ENCODE measurements at regions not wholly inside any gene's neighbourhood (a gene's known extent, or its start where the extent isn't known, plus 50 kb on each side); places are given as distances from the start of the nearest gene placed in this dataset.

- intact Hi-C loops (cut with micrococcal nuclease), result loop anchor here (1.0 to 5.0 kb wide), 2 partner anchors 1355 to 1773 kb away; partner anchors contain the start of gene SOX9
- FAIRE-seq (peak; percentile 15), DNase-seq (ENCODE audit: low read depth, low spot score) (no peak)
- H3K36me3 ChIP-seq (ENCODE audit: control insufficient read depth in 2 of 2, extremely low read depth in 1 of 2, insufficient read depth in 2 of 2, low read length in 2 of 2), result no peaks in the 10 kb centered on the region
- H2AFZ ChIP-seq (ENCODE audit: low read depth, low read length), result no peak overlapping the region
- H3K27me3 ChIP-seq (ENCODE audit: control insufficient read depth in 2 of 2, insufficient read depth in 2 of 2, low read length in 2 of 2), result no peaks in the 10 kb centered on the region
- H3K4me3 ChIP-seq (replicated peaks in 1 of 3; ENCODE audit: insufficient read depth in 1 of 3, low read depth in 1 of 3, low read length in 3 of 3), result no peak overlapping the region
- H3K4me1 ChIP-seq (ENCODE audit: control insufficient read depth, extremely low read depth, insufficient read depth, low read length), result no peaks in the 10 kb centered on the region
- no peaks in the 10 kb centered on the region for H3K79me2 ChIP-seq (ENCODE audit: control insufficient read depth, insufficient read depth, low read length)
- no peaks in the 10 kb centered on the region for H4K20me1 ChIP-seq (replicated peaks; ENCODE audit: control insufficient read depth, extremely low read depth, insufficient read depth, low read length)
- dilution Hi-C loops (cut with MboI; ENCODE audit: extremely low pct_ligation_motif_present, low sequenced_read_pairs), result no loop called here
- no peak overlapping the region for H3K27ac ChIP-seq (ENCODE audit: insufficient read depth, low read depth, low read length)
- H3K4me2 ChIP-seq (ENCODE audit: insufficient read depth, low read length), result no peak overlapping the region
- no peak overlapping the region for H3K9ac ChIP-seq (replicated peaks; ENCODE audit: extremely low read depth, insufficient read depth, low read length)
- H3K9me3 ChIP-seq (replicated peaks; ENCODE audit: control insufficient read depth, insufficient read depth, low read length), result no peaks in the 10 kb centered on the region
- no TSS peak for BruUV-seq (replicated peaks)
- POLR2A ChIA-PET, result no interaction called here
- no peak for TF ChIP-seq EZH2 (IDR thresholded peaks at IDR 0.05; ENCODE audit: borderline replicate concordance, low read depth, low read length, severe bottlenecking)
- TF ChIP-seq JUN (IDR thresholded peaks at IDR 0.05; ENCODE audit: borderline replicate concordance, insufficient read depth, insufficient read length, low read depth), result no peak
- TF ChIP-seq CTCF (IDR thresholded peaks at IDR 0.05; ENCODE audit: extremely low read depth in 1 of 2, insufficient read depth in 1 of 2, low read depth in 1 of 2, low read length in 2 of 2), result peak; percentile 17 to 23
- CTCF ChIA-PET, result interaction anchor here (0.7 to 2.1 kb wide), 7 partner anchors 44 to 1794 kb away, joined by 3 to 15 read pairs (median 3); no protein-coding TSS in a partner anchor
- no peaks in the 10 kb centered on the region for H3K9me1 ChIP-seq (replicated peaks; ENCODE audit: control insufficient read depth, extremely low read depth, insufficient read depth, low read length)
Observed at GRCh38 chr17:70767102-70767701, 597.9 kb downstream of the KCNJ2 start.

GRCh38 chr17:70769956-70770355 is 600.6 kb downstream of the KCNJ2 start:
- H3K9ac ChIP-seq (replicated peaks; ENCODE audit: extremely low read depth, insufficient read depth, low read length), result no peak overlapping the region
- no peak for FAIRE-seq
- intact Hi-C loops (cut with micrococcal nuclease), result loop anchor here (5.0 kb wide), 1 partner anchor 1352 kb away; the partner anchor contains the start of gene SOX9

More at GRCh38 chr17:70769956-70770355, 600.6 kb downstream of the KCNJ2 start:
- dilution Hi-C loops (cut with MboI; ENCODE audit: extremely low pct_ligation_motif_present, low sequenced_read_pairs), result no loop called here
- no peak overlapping the region for H3K27ac ChIP-seq (ENCODE audit: insufficient read depth, low read depth, low read length)
- no peaks in the 10 kb centered on the region for H3K9me1 ChIP-seq (replicated peaks; ENCODE audit: control insufficient read depth, extremely low read depth, insufficient read depth, low read length)
- no peaks in the 10 kb centered on the region for H3K4me1 ChIP-seq (ENCODE audit: control insufficient read depth, extremely low read depth, insufficient read depth, low read length)
- H3K79me2 ChIP-seq (ENCODE audit: control insufficient read depth, insufficient read depth, low read length), result no peaks in the 10 kb centered on the region
- no peaks in the 10 kb centered on the region for H4K20me1 ChIP-seq (replicated peaks; ENCODE audit: control insufficient read depth, extremely low read depth, insufficient read depth, low read length)
- H3K36me3 ChIP-seq (ENCODE audit: control insufficient read depth in 2 of 2, extremely low read depth in 1 of 2, insufficient read depth in 2 of 2, low read length in 2 of 2), result no peaks in the 10 kb centered on the region
- BruUV-seq (replicated peaks), result no TSS peak
- no peaks in the 10 kb centered on the region for H3K9me3 ChIP-seq (replicated peaks; ENCODE audit: control insufficient read depth, insufficient read depth, low read length)
- H2AFZ ChIP-seq (ENCODE audit: low read depth, low read length), result no peak overlapping the region
- no peak for TF ChIP-seq JUN (IDR thresholded peaks at IDR 0.05; ENCODE audit: borderline replicate concordance, insufficient read depth, insufficient read length, low read depth)
- no peak for TF ChIP-seq MYC (IDR thresholded peaks at IDR 0.05; ENCODE audit: low read depth, low read length)
- no peak for TF ChIP-seq CTCF (IDR thresholded peaks at IDR 0.05; ENCODE audit: extremely low read depth in 1 of 2, insufficient read depth in 1 of 2, low read depth in 1 of 2, low read length in 2 of 2)
- no peak for TF ChIP-seq POLR2A (IDR thresholded peaks at IDR 0.05; ENCODE audit: low read depth, low read length)
- TF ChIP-seq EZH2 (IDR thresholded peaks at IDR 0.05; ENCODE audit: borderline replicate concordance, low read depth, low read length, severe bottlenecking), result no peak
- no peak for TF ChIP-seq GATA2 (IDR thresholded peaks at IDR 0.05; ENCODE audit: insufficient read depth, insufficient read length, low read depth, low read length)
- TF ChIP-seq FOS (IDR thresholded peaks at IDR 0.05; ENCODE audit: borderline replicate concordance, insufficient read depth, low read length), result no peak
- no peak for TF ChIP-seq MAX (IDR thresholded peaks at IDR 0.05; ENCODE audit: insufficient read depth, insufficient read length)
- TF ChIP-seq POLR2AphosphoS5 (IDR thresholded peaks at IDR 0.05; ENCODE audit: insufficient read depth, low read depth, low read length), result no peak
- CTCF ChIA-PET, result no interaction called here
- H3K4me2 ChIP-seq (ENCODE audit: insufficient read depth, low read length), result no peak overlapping the region
- no peak for DNase-seq (ENCODE audit: low read depth, low spot score)
- POLR2A ChIA-PET, result no interaction called here
- H3K4me3 ChIP-seq (replicated peaks in 1 of 3; ENCODE audit: insufficient read depth in 1 of 3, low read depth in 1 of 3, low read length in 3 of 3), result no peak overlapping the region
- H3K27me3 ChIP-seq (ENCODE audit: control insufficient read depth in 2 of 2, insufficient read depth in 2 of 2, low read length in 2 of 2), result no peaks in the 10 kb centered on the region

Data from endothelial cell of umbilical vein (primary cell).